ENCODE measurements at regions not wholly inside any gene's neighbourhood (a gene's known extent, or its start where the extent isn't known, plus 50 kb on each side); places are given as distances from the start of the nearest gene placed in this dataset.

GRCh38 chr16:59905131-59905530, 1171.0 kb upstream of the GOT2 start:
- ChIA-PET CTCF (interaction anchor here (1.0 kb wide), 1 partner anchor 11 kb away, joined by 3 read pairs; no protein-coding TSS in a partner anchor), POLR2A (no interaction called here)
- Histone ChIP-seq H3K27ac (peak overlapping the region; percentile 56 to 77), H3K4me3 (peak overlapping the region; percentile 26; the same call in 2 of the 3 replicates), H3K4me2 (peak overlapping the region; percentile 77), H3K9me3 (no peaks in the 10 kb centered on the region), H3K4me1 (peaks cover 43% of the 10 kb centered on the region)
- WGBS (ENCODE audit: missing lambda C conversion rate): 10% methylated on average over 2 of the region's 2 CpGs
- FAIRE-seq: peak; percentile 68
- TF ChIP-seq GATA3 (IDR thresholded peaks at IDR 0.05; ENCODE audit: borderline replicate concordance) (no peak), HOXA7 (CRISPR knock-in tag; IDR thresholded peaks at IDR 0.05) (no peak), CHD4 (IDR thresholded peaks at IDR 0.05; ENCODE audit: borderline replicate concordance) (no peak), ZSCAN20 (CRISPR knock-in tag; IDR thresholded peaks at IDR 0.05) (no peak), CTCF (IDR thresholded peaks at IDR 0.05) (no peak), TP53 (CRISPR knock-in tag; IDR thresholded peaks at IDR 0.05) (no peak), MYC (IDR thresholded peaks at IDR 0.05; ENCODE audit: borderline replicate concordance, low read length) (no peak), KDM5A (IDR thresholded peaks at IDR 0.05) (no peak)
- TF ChIP-seq, protein P1, sequence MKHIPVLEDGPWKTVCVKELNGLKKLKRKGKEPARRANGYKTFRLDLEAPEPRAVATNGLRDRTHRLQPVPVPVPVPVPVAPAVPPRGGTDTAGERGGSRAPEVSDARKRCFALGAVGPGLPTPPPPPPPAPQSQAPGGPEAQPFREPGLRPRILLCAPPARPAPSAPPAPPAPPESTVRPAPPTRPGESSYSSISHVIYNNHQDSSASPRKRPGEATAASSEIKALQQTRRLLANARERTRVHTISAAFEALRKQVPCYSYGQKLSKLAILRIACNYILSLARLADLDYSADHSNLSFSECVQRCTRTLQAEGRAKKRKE (CRISPR knock-in tag; IDR thresholded peaks at IDR 0.05; ENCODE audit: low read depth): no peak
- peak; percentile 46 to 48 for ATAC-seq
- no peak for DNase-seq (ENCODE audit: low read depth in 1 of 2, low spot score in 1 of 2)

DNA sequence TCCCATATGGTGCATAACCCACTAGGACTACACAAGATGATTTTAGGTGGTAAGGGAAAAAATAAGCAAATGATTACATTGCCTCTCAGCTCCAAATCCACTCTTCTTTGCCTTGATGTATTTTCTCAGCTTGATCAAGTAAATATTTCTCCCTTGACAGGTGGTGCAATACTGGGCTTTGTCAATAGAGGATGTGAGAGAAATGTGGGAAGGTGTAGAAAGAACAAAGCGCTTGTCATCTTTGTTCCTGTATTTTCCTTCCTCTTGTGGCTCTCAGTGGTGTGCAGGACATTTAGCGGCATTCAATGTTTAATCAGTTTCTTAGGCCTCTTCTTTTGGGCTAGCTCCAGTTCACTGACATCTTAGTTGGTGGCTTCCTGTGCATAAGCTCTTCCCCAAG, 1165.8 kb upstream of the GOT2 start:
- CTCF ChIA-PET: interaction anchor here (0.6 kb wide), 1 partner anchor 15 kb away, joined by 3 read pairs; no protein-coding TSS in a partner anchor
- DNase-seq (ENCODE audit: low read depth in 1 of 2, low spot score in 1 of 2) (peak in 1 of 2 experiments; percentile 57), ATAC-seq (peak in 1 of 2 experiments; percentile 62; a peak in 2 of 6 replicates), FAIRE-seq (peak; percentile 54)
- Histone ChIP-seq H3K27ac (peak overlapping the region in 1 of 2 experiments; percentile 63; a peak in 2 of 6 replicates), H3K4me1 (peaks cover 23% of the 10 kb centered on the region), H3K4me3 (no peak overlapping the region), H3K4me2 (no peak overlapping the region), H3K9me3 (no peaks in the 10 kb centered on the region)
- POLR2A ChIA-PET: no interaction called here
- 35% methylated on average over 2 of the region's 2 CpGs for WGBS (ENCODE audit: missing lambda C conversion rate)
- TF ChIP-seq CTCF (IDR thresholded peaks at IDR 0.05): 0 out of 3 replicates have a peak, but pooled peaks have one; percentile 7
- TF ChIP-seq, protein P2, sequence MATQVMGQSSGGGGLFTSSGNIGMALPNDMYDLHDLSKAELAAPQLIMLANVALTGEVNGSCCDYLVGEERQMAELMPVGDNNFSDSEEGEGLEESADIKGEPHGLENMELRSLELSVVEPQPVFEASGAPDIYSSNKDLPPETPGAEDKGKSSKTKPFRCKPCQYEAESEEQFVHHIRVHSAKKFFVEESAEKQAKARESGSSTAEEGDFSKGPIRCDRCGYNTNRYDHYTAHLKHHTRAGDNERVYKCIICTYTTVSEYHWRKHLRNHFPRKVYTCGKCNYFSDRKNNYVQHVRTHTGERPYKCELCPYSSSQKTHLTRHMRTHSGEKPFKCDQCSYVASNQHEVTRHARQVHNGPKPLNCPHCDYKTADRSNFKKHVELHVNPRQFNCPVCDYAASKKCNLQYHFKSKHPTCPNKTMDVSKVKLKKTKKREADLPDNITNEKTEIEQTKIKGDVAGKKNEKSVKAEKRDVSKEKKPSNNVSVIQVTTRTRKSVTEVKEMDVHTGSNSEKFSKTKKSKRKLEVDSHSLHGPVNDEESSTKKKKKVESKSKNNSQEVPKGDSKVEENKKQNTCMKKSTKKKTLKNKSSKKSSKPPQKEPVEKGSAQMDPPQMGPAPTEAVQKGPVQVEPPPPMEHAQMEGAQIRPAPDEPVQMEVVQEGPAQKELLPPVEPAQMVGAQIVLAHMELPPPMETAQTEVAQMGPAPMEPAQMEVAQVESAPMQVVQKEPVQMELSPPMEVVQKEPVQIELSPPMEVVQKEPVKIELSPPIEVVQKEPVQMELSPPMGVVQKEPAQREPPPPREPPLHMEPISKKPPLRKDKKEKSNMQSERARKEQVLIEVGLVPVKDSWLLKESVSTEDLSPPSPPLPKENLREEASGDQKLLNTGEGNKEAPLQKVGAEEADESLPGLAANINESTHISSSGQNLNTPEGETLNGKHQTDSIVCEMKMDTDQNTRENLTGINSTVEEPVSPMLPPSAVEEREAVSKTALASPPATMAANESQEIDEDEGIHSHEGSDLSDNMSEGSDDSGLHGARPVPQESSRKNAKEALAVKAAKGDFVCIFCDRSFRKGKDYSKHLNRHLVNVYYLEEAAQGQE (IDR thresholded peaks at IDR 0.05): no peak
- peak in 1 of 2 experiments; percentile 29; a peak in 2 of 4 replicates for TF ChIP-seq CEBPB (IDR thresholded peaks at IDR 0.05)

- Histone ChIP-seq H3K4me2 (no peak overlapping the region), H3K4me3 (no peak overlapping the region)
- no peak for FAIRE-seq
Observed at GRCh38 chr16:59892376-59892775, 1158.3 kb upstream of the GOT2 start.

More at GRCh38 chr16:59892376-59892775, 1158.3 kb upstream of the GOT2 start:
- Histone ChIP-seq H3K27ac (no peak overlapping the region), H3K4me1 (no peaks in the 10 kb centered on the region), H3K9me3 (peaks cover 27% of the 10 kb centered on the region)
- 93% methylated on average over 8 of the region's 8 CpGs for WGBS (ENCODE audit: missing lambda C conversion rate)
- DNase-seq (ENCODE audit: low read depth in 1 of 2, low spot score in 1 of 2): no peak
- TF ChIP-seq E2F6 (IDR thresholded peaks at IDR 0.05; ENCODE audit: borderline replicate concordance, low read depth): no peak
- peak; percentile 68 for TF ChIP-seq ZC3H11A (IDR thresholded peaks at IDR 0.05)
- TF ChIP-seq TFCP2L1 (CRISPR knock-in tag; IDR thresholded peaks at IDR 0.05): no peak
- no peak for TF ChIP-seq MAZ (IDR thresholded peaks at IDR 0.05; ENCODE audit: borderline replicate concordance, low read depth, low read length)
- TF ChIP-seq RCOR1 (IDR thresholded peaks at IDR 0.05; ENCODE audit: low read depth, low read length): no peak
- ChIA-PET POLR2A (no interaction called here), CTCF (no interaction called here)
- ATAC-seq: no peak
